ENCODE measurements at regions not wholly inside any gene's neighbourhood (a gene's known extent, or its start where the extent isn't known, plus 50 kb on each side); places are given as distances from the start of the nearest gene placed in this dataset.

DNA sequence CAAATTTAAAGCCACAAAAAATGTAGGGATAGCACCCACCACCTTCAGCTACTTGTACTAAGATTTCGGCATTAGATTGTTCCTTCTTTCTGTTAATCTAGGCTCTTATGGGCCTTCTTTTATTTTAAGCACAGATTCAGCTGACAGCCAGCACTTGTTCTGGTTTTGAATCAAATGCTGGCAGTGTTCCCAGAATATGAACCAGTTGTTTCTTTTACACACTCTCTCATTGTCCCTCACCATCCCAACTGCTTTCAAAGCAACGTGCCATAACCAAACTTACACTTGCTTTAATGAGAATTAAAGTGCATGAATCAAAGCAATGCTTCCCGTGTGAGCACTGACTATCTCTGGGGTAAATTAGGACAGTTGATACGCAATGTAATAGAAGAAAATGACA is 744.5 kb upstream of the FAM241A start:
- TF ChIP-seq, protein P1, sequence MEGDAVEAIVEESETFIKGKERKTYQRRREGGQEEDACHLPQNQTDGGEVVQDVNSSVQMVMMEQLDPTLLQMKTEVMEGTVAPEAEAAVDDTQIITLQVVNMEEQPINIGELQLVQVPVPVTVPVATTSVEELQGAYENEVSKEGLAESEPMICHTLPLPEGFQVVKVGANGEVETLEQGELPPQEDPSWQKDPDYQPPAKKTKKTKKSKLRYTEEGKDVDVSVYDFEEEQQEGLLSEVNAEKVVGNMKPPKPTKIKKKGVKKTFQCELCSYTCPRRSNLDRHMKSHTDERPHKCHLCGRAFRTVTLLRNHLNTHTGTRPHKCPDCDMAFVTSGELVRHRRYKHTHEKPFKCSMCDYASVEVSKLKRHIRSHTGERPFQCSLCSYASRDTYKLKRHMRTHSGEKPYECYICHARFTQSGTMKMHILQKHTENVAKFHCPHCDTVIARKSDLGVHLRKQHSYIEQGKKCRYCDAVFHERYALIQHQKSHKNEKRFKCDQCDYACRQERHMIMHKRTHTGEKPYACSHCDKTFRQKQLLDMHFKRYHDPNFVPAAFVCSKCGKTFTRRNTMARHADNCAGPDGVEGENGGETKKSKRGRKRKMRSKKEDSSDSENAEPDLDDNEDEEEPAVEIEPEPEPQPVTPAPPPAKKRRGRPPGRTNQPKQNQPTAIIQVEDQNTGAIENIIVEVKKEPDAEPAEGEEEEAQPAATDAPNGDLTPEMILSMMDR (conservative IDR thresholded peaks at IDR 0.05; ENCODE audit: low read depth, low read length): no peak
- H3K4me3 ChIP-seq (ENCODE audit: low read depth, low read length): no peak overlapping the region
- DNase-seq (ENCODE audit: low read depth): no peak

DNA sequence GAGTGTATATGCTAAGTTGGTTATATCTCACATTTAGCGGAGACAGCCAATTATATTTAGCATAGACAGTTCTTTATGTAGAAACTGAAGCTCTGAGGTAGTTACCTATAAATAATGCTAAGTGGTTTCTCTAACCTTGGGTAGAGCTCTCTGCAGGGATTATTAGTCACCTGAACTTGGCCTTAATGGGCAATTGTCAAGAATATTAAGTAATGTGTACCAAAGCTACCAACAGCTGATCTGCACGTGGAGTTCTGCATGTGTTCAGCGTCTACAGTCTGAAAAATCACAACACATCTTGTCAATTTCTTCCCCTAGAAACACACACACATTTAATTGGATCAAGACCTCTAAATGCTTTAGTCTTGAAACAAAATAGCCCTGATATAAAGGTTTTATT is 740.6 kb upstream of the FAM241A start:
- DNase-seq (ENCODE audit: low read depth): no peak
- TF ChIP-seq, protein P1 (conservative IDR thresholded peaks at IDR 0.05; ENCODE audit: low read depth, low read length): no peak
- H3K4me3 ChIP-seq (ENCODE audit: low read depth, low read length): no peak overlapping the region

DNA sequence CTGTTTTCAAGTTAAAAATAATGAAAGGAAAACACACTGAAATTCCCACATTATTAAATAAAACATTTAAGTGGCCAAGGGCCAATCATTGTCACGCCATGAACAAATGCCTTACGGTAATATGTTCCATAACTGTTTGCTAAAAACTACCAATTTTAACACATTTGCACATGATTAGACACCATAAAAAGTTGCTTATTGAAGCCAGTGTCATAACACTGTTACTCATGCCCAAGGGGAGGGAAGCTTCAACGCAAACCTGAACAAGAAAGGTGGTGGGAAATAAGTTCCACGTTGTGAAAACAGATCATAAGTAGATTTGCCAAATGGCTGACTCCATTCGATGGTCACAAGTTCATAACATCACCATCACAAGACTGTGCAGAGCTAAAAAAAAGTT is 739.3 kb upstream of the FAM241A start:
- H3K4me3 ChIP-seq (ENCODE audit: low read depth, low read length): no peak overlapping the region
- TF ChIP-seq, protein P1 (conservative IDR thresholded peaks at IDR 0.05; ENCODE audit: low read depth, low read length): no peak
- no peak for DNase-seq (ENCODE audit: low read depth)

DNA sequence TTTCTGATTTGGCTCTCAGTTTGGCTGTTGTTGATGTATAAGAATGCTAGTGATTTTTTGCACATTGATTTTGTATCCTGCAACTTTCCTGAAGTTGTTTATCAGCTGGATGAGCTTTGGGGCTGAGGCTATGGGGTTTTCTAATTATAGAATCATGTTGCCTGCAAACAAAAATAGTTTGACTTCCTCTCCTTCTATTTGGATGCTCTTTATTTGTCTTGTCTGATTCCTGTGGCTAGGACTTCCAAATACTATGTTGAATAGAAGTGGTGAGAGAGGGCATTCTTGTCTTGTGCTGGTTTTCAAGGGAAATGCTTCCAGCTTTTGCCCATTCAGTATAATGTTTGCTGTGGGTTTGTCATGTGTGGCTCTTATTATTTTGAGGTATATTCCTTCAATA is 734.7 kb upstream of the FAM241A start:
- no peak for DNase-seq (ENCODE audit: low read depth)
- TF ChIP-seq, protein P1 (conservative IDR thresholded peaks at IDR 0.05; ENCODE audit: low read depth, low read length): no peak
- no peak overlapping the region for H3K4me3 ChIP-seq (ENCODE audit: low read depth, low read length)

DNA sequence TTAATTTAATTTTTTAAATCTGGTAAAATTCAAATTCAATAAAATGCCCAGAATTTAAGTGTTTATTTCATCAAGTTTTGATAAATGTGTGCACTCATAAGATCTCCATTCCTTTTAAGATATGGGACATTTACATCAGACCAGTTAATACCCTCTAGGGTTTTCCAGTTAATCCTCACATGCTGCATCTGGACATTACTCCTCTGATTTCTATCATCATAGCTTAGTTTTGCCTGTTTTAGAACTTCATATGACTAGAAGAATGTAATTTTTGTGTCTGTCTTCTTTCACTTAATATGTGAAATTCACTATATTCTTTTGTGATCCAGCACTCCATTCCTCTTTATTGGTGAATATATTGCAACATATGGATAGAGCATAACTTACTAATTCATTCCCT is 727.7 kb upstream of the FAM241A start:
- TF ChIP-seq, protein P1 (conservative IDR thresholded peaks at IDR 0.05; ENCODE audit: low read depth, low read length): no peak
- no peak for DNase-seq (ENCODE audit: low read depth)
- no peak overlapping the region for H3K4me3 ChIP-seq (ENCODE audit: low read depth, low read length)

DNA sequence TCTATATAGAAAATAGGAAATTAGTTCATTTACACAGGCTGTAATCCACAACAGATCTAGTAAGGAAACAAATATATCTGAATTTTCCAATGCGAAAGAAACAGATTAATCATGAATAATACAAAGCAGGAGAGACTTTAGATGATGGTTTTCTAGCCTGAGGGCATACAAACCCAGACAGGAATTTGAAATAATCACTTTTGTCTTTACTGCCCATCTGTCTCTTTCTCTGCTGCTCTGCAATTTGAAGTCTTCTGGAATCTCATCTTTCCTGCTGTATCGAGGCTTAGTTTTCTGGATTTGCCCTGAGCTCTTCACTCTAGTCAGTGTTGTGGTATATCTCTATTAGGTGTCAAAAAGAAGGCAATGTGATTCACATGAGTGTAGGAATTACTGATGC is 711.8 kb upstream of the FAM241A start:
- TF ChIP-seq, protein P1 (conservative IDR thresholded peaks at IDR 0.05; ENCODE audit: low read depth, low read length): no peak
- H3K4me3 ChIP-seq (ENCODE audit: low read depth, low read length): no peak overlapping the region
- no peak for DNase-seq (ENCODE audit: low read depth)

DNA sequence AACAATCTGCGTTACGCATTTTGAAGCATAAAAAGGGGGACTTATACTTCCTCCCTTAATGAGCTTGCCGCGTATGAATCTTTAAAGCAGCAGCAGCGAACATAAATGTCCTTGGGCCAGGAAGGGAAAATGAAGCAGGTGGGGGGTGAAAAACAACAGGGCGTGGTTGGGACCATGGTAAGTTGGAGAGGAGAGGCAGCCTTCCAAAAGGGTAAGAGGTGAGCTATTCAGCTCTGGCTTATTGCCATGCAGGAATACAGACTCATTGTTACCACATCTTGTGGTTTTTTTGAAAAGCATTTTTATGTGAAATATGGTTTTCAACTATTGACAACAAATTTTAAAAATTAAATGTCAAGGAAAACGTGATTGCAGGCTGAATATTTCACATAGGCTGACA is 710.7 kb upstream of the FAM241A start:
- TF ChIP-seq, protein P1 (conservative IDR thresholded peaks at IDR 0.05; ENCODE audit: low read depth, low read length): no peak
- DNase-seq (ENCODE audit: low read depth): no peak
- H3K4me3 ChIP-seq (ENCODE audit: low read depth, low read length): no peak overlapping the region
